HG03097 (cell line): ENCODE measurements at regions not wholly inside any gene's neighbourhood (a gene's known extent, or its start where the extent isn't known, plus 50 kb on each side); places are given as distances from the start of the nearest gene placed in this dataset.

Source experiments
- ATAC-seq: cut with Tn5 transposase; IDR thresholded peaks from one replicate; pipeline ENCODE4 v1.9.1; 2021; ENCODE audit not compliant: unreplicated experiment, low FRiP score

- no peak for ATAC-seq
Observed at GRCh38 chr11:131284041-131284440, 86.4 kb upstream of the NTM start.

DNA sequence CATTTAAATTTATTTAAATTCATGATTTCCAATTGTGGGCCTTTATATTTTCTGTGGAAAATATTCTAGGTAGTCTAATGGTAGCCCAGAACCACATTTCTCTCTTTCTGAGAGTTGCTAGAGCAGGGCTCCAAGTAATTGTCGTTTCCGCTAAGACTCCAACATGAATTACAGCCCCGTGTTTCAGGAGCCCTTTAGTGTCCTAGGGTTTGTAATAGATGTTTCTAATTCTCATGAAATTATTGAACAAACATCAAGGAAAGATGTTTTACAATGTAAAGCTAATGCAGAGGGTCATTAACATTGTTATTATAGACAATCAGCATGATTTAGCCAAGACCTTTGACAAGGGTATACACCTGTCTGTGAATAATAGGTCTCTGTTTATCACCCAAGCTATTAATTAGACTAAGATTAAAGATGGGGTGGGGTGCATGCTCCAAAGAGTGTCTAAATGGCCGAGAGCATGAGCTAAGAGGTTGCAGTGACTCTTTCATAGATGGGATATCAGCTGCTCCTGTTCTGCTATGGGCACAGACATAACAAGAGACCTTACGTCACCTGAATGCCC lies 81.8 kb upstream of the NTM start:
- no peak for ATAC-seq

DNA sequence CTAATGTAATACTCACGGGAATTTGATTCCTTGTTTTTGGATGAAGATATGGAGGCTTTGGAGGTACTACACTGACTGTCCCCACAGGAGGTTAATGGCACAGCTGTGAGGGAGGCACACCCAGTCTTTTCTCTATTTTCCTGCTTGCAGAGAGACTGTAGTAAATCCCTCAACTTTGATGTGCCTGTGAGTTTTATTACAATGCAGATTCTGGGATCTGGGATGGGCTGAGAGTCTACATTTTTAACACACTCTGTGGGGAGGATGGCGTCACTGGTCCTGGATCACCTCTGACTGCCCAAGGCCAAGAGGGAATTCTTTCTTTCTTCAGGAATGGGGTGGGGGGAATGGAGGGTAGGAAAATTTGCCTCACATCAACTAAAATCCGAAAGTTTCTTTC lies 80.2 kb upstream of the NTM start:
- no peak for ATAC-seq

- no peak for ATAC-seq
Observed at GRCh38 chr11:131295986-131296385, 74.4 kb upstream of the NTM start.

GRCh38 chr11:131297441-131297840 lies 73.0 kb upstream of the NTM start:
- ATAC-seq, result no peak

DNA sequence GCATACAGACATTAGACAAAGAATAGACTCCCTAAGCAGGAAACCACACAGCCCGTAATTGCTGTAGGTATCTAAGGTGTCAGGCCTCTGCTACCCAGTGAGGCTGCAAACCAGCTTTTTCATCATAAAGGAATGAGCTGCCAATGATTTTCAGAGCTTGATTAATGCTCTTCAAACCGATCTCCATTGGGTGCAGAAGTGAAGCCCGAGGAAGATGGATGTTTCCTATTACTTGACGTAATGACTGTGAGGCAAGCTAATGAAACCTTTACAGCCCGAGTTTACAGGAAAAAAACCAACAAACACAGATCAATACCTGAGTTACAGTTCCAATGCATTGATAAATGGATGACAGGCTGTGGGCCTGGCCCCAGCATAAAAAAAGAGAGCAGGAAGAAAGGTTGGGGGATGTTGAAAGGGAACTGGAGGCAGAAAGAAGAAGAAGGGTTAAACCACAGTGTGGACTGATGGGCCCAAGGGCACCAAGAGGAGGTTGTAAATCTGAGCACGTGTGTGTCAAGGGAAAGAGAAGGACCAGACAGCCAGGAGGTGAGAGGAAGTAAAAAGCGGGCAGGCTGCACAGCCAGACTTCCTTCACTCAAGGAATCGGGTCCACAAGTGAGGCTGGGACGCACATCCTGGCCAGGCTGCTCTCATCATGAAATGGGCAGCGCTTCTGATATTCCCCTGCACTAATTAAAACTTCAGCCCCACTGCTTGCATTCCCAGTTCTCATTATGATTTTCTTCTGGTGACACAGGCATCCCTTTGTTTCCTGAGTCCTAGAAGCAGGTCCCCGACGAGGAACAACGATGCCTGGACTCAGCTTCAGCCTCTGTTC lies 70.6 kb upstream of the NTM start:
- no peak for ATAC-seq

DNA sequence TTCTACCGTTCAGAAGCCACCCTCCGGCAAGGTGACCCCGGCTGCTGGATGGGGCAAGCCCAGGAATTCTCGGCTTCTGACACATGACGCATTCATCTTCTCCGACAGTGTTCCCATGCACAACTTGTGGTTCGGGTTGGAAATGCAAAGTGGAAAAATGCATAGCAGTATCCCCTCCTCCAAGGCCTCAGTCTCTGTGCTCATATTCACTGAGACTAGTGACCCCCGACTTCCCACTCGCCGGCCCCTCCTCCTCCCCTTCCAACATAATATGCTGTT lies 70.0 kb upstream of the NTM start:
- no peak for ATAC-seq

- no peak for ATAC-seq
Observed at GRCh38 chr11:131301306-131301705, 69.1 kb upstream of the NTM start.

GRCh38 chr11:131302836-131303235 lies 67.6 kb upstream of the NTM start:
- ATAC-seq, result no peak

DNA sequence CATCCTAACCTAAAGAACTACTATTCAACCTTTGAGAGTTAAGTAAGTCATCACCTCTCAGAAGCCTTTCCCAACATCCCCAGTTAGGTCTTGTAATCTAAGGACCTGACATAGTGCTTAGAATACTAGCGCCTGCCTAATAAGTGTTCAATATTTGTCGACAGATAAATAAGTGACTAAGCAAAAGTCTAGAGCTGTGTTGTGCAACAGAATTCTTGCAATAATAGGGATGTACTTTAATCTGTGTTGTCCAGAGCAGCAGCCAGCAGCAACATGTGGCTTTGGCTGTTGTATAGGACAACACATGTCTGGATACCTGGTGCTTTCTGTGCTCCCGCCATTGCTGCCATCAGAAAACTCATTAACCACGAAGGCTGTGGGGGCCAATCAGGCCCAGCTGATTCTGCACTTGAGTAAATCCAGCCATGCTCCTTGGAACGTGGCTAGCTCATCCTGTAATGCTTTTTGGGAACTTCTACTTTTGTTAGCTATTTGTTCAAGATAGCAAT lies 66.8 kb upstream of the NTM start:
- ATAC-seq, result no peak

- ATAC-seq, result no peak
Observed at GRCh38 chr11:131305005-131305404, 65.4 kb upstream of the NTM start.

GRCh38 chr11:131307506-131307905 lies 62.9 kb upstream of the NTM start:
- ATAC-seq, result no peak

GRCh38 chr11:131309776-131310175 lies 60.6 kb upstream of the NTM start:
- ATAC-seq, result no peak

- no peak for ATAC-seq
Observed at GRCh38 chr11:131311776-131312514, 58.5 kb upstream of the NTM start.
